GM12878 (cell line): ENCODE measurements at regions not wholly inside any gene's neighbourhood (a gene's known extent, or its start where the extent isn't known, plus 50 kb on each side); places are given as distances from the start of the nearest gene placed in this dataset.

ENCODE experiments used
- CTCF ChIP-seq, 3 experiments: IDR thresholded peaks in 2 of 3; conservative IDR thresholded peaks in 1 of 3; 2 replicates each; pipeline ENCODE4 v1.5.1; 2011; ENCODE audit warnings: low read depth in 3 of 3, low read length in 3 of 3, mild to moderate bottlenecking in 3 of 3, control low read depth in 2 of 3, moderate library complexity in 2 of 3, inconsistent platforms in 1 of 3, mixed read lengths in 1 of 3; ENCODE audit not compliant: control insufficient read depth in 2 of 3, insufficient read depth in 1 of 3; ENCODE audit errors: extremely low read depth in 1 of 3
- FOXK2 ChIP-seq: fragments of 450-650 bp; IDR thresholded peaks from 2 replicates; pipeline ENCODE4 v1.6.1; 2017; ENCODE audit warnings: mild to moderate bottlenecking, moderate library complexity
- FOXM1 ChIP-seq: IDR thresholded peaks from 2 replicates; pipeline ENCODE4 v1.6.1; 2012; ENCODE audit warnings: low read depth, mild to moderate bottlenecking, inconsistent platforms, low read length, moderate library complexity
- NKRF ChIP-seq: fragments of 450-650 bp; conservative IDR thresholded peaks from 2 replicates; pipeline ENCODE4 v1.6.1; 2017; ENCODE audit warnings: mild to moderate bottlenecking, moderate library complexity
- RAD21 ChIP-seq: IDR thresholded peaks from 2 replicates; pipeline ENCODE4 v1.6.1; 2011; ENCODE audit warnings: mild to moderate bottlenecking, low read depth, low read length, moderate library complexity; ENCODE audit not compliant: insufficient read depth
- RBBP5 ChIP-seq: fragments of 200-600 bp; sonication (generic); conservative IDR thresholded peaks from 2 replicates; pipeline ENCODE4 v1.6.1; 2016
- RCOR1 ChIP-seq: conservative IDR thresholded peaks from 2 replicates; pipeline ENCODE4 v1.6.1; 2012; ENCODE audit warnings: low read depth, low read length, improper control_type of control experiment
- REST ChIP-seq: IDR thresholded peaks from 2 replicates; pipeline ENCODE4 v1.6.1; 2012; ENCODE audit warnings: mild to moderate bottlenecking, low read depth, low read length
- SREBF2 ChIP-seq: IDR thresholded peaks from 2 replicates; pipeline ENCODE4 v1.6.1; 2012; ENCODE audit warnings: mild to moderate bottlenecking, low read length
- YY1 ChIP-seq: IDR thresholded peaks from 2 replicates; pipeline ENCODE4 v1.6.1; 2011; ENCODE audit warnings: low read depth, mild to moderate bottlenecking, low read length
- ZNF217 ChIP-seq: fragments of 450-650 bp; IDR thresholded peaks from 2 replicates; pipeline ENCODE4 v1.6.1; 2017; ENCODE audit warnings: antibody characterized with exemption, mild to moderate bottlenecking

GRCh38 chr18:75830828-75831227, 403.3 kb upstream of the SMIM21 start:
- no peak for TF ChIP-seq RBBP5
- no peak for TF ChIP-seq ZNF217
- TF ChIP-seq YY1, result no peak
- TF ChIP-seq REST, result no peak
- no peak for TF ChIP-seq CTCF (IDR thresholded peaks at IDR 0.05 in 2 of 3, conservative IDR thresholded peaks at IDR 0.05 in 1 of 3; ENCODE audit: control insufficient read depth in 2 of 3, extremely low read depth in 1 of 3, insufficient read depth in 1 of 3, low read depth in 3 of 3, low read length in 3 of 3)
- no peak for TF ChIP-seq FOXK2
- TF ChIP-seq RAD21, result no peak
- no peak for TF ChIP-seq RCOR1
- no peak for TF ChIP-seq NKRF
- no peak for TF ChIP-seq SREBF2
- no peak for TF ChIP-seq FOXM1
